IgD-negative memory B cell (primary cell): ENCODE measurements at regions not wholly inside any gene's neighbourhood (a gene's known extent, or its start where the extent isn't known, plus 50 kb on each side); places are given as distances from the start of the nearest gene placed in this dataset.
"Not testable (repeated sequence)": the region's sequence is repeated elsewhere in the genome, so short reads cannot be mapped to it uniquely, and the experiment has no call there.

Source experiments
- H3K27ac Mint-ChIP-seq, 3 donors: one replicate each; pipeline ENCODE4 v1.8.0; 2020 to 2022; ENCODE audit warnings: mild to moderate bottlenecking in 3 of 3, mixed read lengths in 3 of 3, moderate library complexity in 1 of 3
- H3K27me3 Mint-ChIP-seq: one replicate; pipeline ENCODE4 v1.8.0; 2021; ENCODE audit warnings: mixed read lengths
- H3K36me3 Mint-ChIP-seq: one replicate; pipeline ENCODE4 v1.8.0; 2020; ENCODE audit warnings: mild to moderate bottlenecking, mixed read lengths
- H3K4me1 Mint-ChIP-seq, 3 donors: one replicate each; pipeline ENCODE4 v1.8.0; 2020 to 2022; ENCODE audit warnings: mixed read lengths in 3 of 3, mild to moderate bottlenecking in 1 of 3
- H3K4me3 Mint-ChIP-seq, 4 donors: one replicate each; pipeline ENCODE4 v1.8.0; 2020 to 2022; ENCODE audit warnings: mild to moderate bottlenecking in 4 of 4, mixed read lengths in 4 of 4, moderate library complexity in 3 of 4
- H3K9me3 Mint-ChIP-seq, 3 donors: one replicate each; pipeline ENCODE4 v1.8.0; 2020 to 2021; ENCODE audit warnings: mixed read lengths in 3 of 3, mild to moderate bottlenecking in 1 of 3

DNA sequence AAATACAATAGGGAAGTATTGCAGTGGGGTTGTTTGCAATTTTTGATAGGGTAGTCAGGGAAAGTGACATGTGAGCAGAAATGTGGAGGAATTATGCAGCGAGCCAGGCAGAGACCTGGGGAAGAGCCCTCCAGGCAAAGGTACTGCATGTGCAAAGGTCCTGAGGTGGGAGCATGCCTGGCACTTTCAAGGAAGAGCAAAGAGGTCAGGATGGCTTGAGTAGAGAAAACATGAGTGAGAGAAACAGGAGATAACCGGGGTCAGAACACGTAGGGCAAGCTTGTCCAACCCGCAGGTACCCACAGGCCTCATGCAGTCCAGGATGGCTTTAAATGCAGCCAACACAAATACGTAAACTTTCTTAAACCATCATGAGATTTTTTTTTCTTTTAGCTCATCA, 71.0 kb downstream of the COQ2 start:
- H3K4me1 Mint-ChIP-seq, result peaks cover 40 to 82% (median 59%) of the 10 kb centered on the region in 3 donors
- H3K4me3 Mint-ChIP-seq, result peak overlapping the region in 1 of 4 donors; percentile 45
- H3K36me3 Mint-ChIP-seq, result peaks cover 1% of the 10 kb centered on the region
- H3K27ac Mint-ChIP-seq, result peak overlapping the region in 1 of 3 donors; percentile 25
- H3K27me3 Mint-ChIP-seq, result no peaks in the 10 kb centered on the region
- peaks cover 0 to 11% (median 0%) of the 10 kb centered on the region in 3 donors for H3K9me3 Mint-ChIP-seq

DNA sequence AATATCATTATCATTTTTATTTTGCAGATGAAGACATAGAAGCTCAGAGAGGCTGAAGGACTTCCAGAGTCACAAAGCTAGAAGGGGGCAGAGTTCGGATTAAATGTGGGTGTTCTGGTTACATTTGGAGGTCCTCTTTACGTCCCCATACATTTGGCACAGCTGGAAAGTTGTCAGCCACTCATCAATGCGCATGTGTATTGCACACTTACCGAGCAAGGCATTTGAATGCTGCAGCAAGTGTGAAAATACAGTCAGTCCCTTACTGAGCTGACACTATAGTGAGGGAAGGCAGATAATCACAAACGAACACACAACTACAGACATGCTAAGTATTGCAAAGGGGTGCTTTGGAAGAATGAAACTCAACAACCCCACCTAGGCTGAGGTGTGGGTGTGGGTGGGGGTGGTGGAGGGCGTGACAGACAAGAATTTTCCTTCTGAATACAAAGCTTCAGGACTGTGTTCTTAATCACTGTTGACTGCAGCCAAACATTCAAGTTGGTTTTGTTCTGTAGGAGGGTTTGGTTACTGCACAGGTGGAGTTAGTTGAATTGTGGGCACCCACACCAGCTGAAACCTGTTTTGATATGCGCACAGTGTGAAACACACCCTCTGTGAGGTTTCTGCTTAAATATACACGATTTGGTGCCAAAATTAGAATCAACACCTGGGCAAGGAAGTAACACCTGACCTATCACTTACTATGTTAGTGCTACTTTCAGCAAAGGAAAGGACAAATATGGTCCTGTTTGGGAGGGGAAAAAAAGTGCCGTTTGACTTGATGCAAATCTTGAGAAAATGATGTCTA, 72.4 kb downstream of the COQ2 start:
- H3K4me1 Mint-ChIP-seq, result peaks cover 32 to 68% (median 47%) of the 10 kb centered on the region in 3 donors
- peaks cover 0 to 11% (median 0%) of the 10 kb centered on the region in 3 donors for H3K9me3 Mint-ChIP-seq
- peak overlapping the region; percentile 17 to 81 (median 39) for H3K4me3 Mint-ChIP-seq

GRCh38 chr4:83209419-83209818, 75.2 kb downstream of the COQ2 start:
- Mint-ChIP-seq H3K4me1 (peaks cover 28 to 47% (median 38%) of the 10 kb centered on the region in 3 donors), H3K4me3 (peak overlapping the region in 2 of 4 donors; percentile 67 to 87), H3K9me3 (peaks cover 0 to 11% (median 0%) of the 10 kb centered on the region in 3 donors), H3K36me3 (peaks cover 1% of the 10 kb centered on the region), H3K27ac (peak overlapping the region in 1 of 3 donors; percentile 39), H3K27me3 (no peaks in the 10 kb centered on the region)

More for the DNA sequence above, 72.4 kb downstream of the COQ2 start:
- Mint-ChIP-seq H3K27ac (peak overlapping the region in 2 of 3 donors; percentile 44 to 93), H3K27me3 (no peaks in the 10 kb centered on the region), H3K36me3 (peaks cover 1% of the 10 kb centered on the region)

GRCh38 chr4:83208371-83209365, 75.9 kb downstream of the COQ2 start:
- Mint-ChIP-seq H3K4me3 (peak overlapping the region in 3 of 4 donors; percentile 3 to 87 (median 67)), H3K9me3 (peaks cover 0 to 10% (median 0%) of the 10 kb centered on the region in 3 donors), H3K27me3 (no peaks in the 10 kb centered on the region), H3K36me3 (peaks cover 1% of the 10 kb centered on the region), H3K4me1 (peaks cover 28 to 44% (median 36%) of the 10 kb centered on the region in 3 donors), H3K27ac (peak overlapping the region in 1 of 3 donors; percentile 76)

DNA sequence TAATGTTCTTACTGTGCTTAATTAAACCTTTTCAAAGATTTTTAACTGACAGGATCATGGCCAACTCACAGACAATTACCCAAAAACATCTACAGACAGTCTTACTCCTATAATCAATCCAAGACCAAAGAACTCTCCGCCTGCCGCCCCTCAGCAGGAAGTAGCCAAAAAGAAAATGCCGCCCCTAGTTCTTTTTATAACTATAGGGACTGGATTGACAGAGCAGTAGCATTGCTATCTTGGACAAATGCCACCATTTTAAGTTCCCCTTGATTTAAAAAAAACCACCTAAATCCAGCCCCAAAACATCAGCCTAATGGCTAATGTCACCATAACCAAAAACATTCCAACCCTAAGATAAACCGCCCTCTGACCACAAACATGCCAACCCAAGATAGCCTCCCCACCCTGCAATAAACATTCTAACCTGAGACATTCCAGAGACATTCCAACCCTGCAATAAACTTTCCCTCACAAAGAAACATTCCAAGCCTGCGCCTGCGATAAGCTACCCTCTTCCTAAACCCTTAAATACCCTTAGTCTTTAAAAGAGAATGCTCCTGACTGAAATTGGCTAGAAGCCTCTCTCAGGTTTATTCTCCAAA, 77.0 kb downstream of the COQ2 start:
- H3K4me3 Mint-ChIP-seq, result no peak overlapping the region
- H3K9me3 Mint-ChIP-seq, result peaks cover 0 to 6% (median 0%) of the 10 kb centered on the region in 3 donors
- H3K27me3 Mint-ChIP-seq, result no peaks in the 10 kb centered on the region
- no peak overlapping the region for H3K27ac Mint-ChIP-seq
- H3K4me1 Mint-ChIP-seq, result peaks cover 22 to 33% (median 28%) of the 10 kb centered on the region in 3 donors
- H3K36me3 Mint-ChIP-seq, result peaks cover 1% of the 10 kb centered on the region

DNA sequence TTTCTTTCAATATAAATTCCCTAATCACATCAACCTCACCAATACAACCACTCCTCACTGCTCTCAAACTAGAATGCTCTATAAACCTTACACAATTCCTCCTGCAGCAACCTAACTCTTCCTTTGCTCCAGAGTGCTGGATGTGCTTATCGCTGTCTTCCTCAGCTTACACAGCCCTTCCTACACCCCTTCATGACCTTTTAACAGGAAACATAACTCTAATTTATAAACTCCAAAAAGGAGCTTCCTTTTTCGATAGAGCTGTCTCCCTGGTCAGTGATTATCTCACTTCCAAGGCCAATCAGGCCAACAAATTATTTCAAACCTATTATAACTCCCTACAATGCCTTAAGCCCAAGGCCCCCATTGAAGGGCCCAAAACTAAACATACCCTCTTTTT, 78.8 kb downstream of the COQ2 start:
- H3K36me3 Mint-ChIP-seq, result peaks cover under 1% of the 10 kb centered on the region
- H3K27ac Mint-ChIP-seq, result no peak overlapping the region
- no peak overlapping the region for H3K4me3 Mint-ChIP-seq
- peaks cover 0 to 6% (median 2%) of the 10 kb centered on the region in 3 donors for H3K9me3 Mint-ChIP-seq
- no peaks in the 10 kb centered on the region for H3K27me3 Mint-ChIP-seq
- H3K4me1 Mint-ChIP-seq, result peaks cover 13 to 19% (median 18%) of the 10 kb centered on the region in 3 donors

GRCh38 chr4:83204731-83205130, 79.9 kb downstream of the COQ2 start:
- Mint-ChIP-seq H3K27ac (no peak overlapping the region), H3K36me3 (no peaks in the 10 kb centered on the region), H3K4me3 (no peak overlapping the region)

GRCh38 chr4:83201761-83202160, 82.8 kb downstream of the COQ2 start:
- peak overlapping the region in 1 of 3 donors; percentile 25 for H3K27ac Mint-ChIP-seq
- no peaks in the 10 kb centered on the region for H3K27me3 Mint-ChIP-seq
- H3K9me3 Mint-ChIP-seq, result peaks cover 0 to 2% (median 0%) of the 10 kb centered on the region in 3 donors
- peaks cover 12 to 15% (median 13%) of the 10 kb centered on the region in 3 donors for H3K4me1 Mint-ChIP-seq
- no peak overlapping the region for H3K4me3 Mint-ChIP-seq
- H3K36me3 Mint-ChIP-seq, result no peaks in the 10 kb centered on the region

More at GRCh38 chr4:83204731-83205130, 79.9 kb downstream of the COQ2 start:
- Mint-ChIP-seq H3K9me3 (peaks cover 0 to 6% (median 2%) of the 10 kb centered on the region in 3 donors), H3K27me3 (no peaks in the 10 kb centered on the region), H3K4me1 (peaks cover 10 to 13% (median 11%) of the 10 kb centered on the region in 3 donors)

DNA sequence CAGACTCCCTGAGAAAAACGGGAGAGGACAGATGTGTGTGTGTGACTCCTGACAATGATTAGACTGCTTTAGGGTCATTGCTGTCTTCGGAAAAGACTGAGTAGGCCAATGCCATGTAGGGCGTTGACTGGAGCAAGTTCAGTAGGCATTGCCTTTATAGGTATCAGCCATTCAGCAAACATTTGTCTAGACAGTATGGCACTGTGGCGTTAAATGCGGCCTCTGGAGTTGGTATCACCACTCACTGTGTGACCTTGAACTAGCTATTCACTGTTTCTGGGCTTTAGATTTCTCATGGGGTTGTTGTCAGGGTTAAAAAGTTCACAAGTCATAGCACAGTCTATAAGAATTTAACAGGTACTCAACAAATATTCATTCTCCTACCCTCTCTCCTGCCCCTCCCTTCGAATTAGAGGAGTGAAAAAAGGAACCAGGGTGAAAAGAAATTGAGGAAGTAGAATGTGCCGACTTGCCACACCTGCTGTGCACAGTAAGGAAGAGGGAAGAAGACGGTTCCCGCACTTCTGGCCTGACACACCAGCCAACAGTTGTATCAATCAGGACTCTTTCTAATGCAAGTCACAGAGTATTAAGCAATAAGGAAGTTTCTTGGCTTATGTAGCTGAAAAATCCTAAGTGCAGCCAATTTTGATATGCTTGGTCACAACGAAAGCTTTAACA, 83.2 kb upstream of the PLAC8 start:
- Mint-ChIP-seq H3K27ac (peak overlapping the region; percentile 20 to 67 (median 23)), H3K27me3 (no peaks in the 10 kb centered on the region), H3K4me1 (peaks cover 16 to 21% (median 19%) of the 10 kb centered on the region in 3 donors), H3K36me3 (peaks cover 1% of the 10 kb centered on the region), H3K4me3 (peak overlapping the region in 2 of 4 donors; percentile 64 to 75), H3K9me3 (peaks cover 0 to 2% (median 0%) of the 10 kb centered on the region in 3 donors)

- Mint-ChIP-seq H3K27ac (peak overlapping the region in 2 of 3 donors; percentile 20 to 35), H3K9me3 (peaks cover 0 to 2% (median 0%) of the 10 kb centered on the region in 3 donors), H3K27me3 (no peaks in the 10 kb centered on the region), H3K4me1 (peaks cover 14 to 22% (median 19%) of the 10 kb centered on the region in 3 donors), H3K36me3 (peaks cover 1% of the 10 kb centered on the region), H3K4me3 (peak overlapping the region in 1 of 4 donors; percentile 63)
Observed at GRCh38 chr4:83196921-83197320, 82.4 kb upstream of the PLAC8 start.

GRCh38 chr4:83195269-83195668, 80.7 kb upstream of the PLAC8 start:
- Mint-ChIP-seq H3K36me3 (peaks cover 1% of the 10 kb centered on the region), H3K4me3 (no peak overlapping the region), H3K9me3 (no peaks in the 10 kb centered on the region), H3K27ac (no peak overlapping the region), H3K4me1 (peaks cover 21 to 31% (median 25%) of the 10 kb centered on the region in 3 donors), H3K27me3 (no peaks in the 10 kb centered on the region)

DNA sequence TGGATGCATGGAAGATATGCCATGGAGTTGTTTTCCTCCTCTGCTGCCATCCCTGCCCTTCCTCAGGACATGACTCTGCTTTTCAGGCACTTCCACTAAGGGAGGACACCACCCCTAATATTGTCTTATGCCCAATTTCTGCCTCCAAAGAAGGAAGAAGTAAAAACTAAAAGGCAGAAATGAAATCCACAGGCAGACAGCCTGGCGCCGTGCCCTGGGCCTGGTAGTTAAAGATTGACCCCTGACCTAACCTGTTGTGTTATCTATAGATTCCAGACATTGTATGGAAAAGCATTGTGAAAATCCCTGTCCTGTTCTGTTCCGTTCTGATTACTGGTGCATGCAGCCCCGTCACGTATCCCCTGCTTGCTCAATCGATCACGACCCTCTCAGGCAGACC, 80.1 kb upstream of the PLAC8 start:
- H3K4me3 Mint-ChIP-seq, result peak overlapping the region in 1 of 4 donors; percentile 8
- H3K27me3 Mint-ChIP-seq, H3K9me3 Mint-ChIP-seq, H3K27ac Mint-ChIP-seq, H3K36me3 Mint-ChIP-seq: not testable (repeated sequence)
- H3K4me1 Mint-ChIP-seq, result peaks cover 26 to 34% (median 27%) of the 10 kb centered on the region in 3 donors

- peaks cover 1% of the 10 kb centered on the region for H3K36me3 Mint-ChIP-seq
- H3K27me3 Mint-ChIP-seq, result no peaks in the 10 kb centered on the region
- H3K4me3 Mint-ChIP-seq, result no peak overlapping the region
- no peak overlapping the region for H3K27ac Mint-ChIP-seq
- peaks cover 23 to 34% (median 24%) of the 10 kb centered on the region in 3 donors for H3K4me1 Mint-ChIP-seq
- H3K9me3 Mint-ChIP-seq, result no peaks in the 10 kb centered on the region
Observed at GRCh38 chr4:83192634-83193033, 78.1 kb upstream of the PLAC8 start.

- Mint-ChIP-seq H3K4me1 (peaks cover 12 to 25% (median 14%) of the 10 kb centered on the region in 3 donors), H3K36me3 (peaks cover 1% of the 10 kb centered on the region), H3K27me3 (no peaks in the 10 kb centered on the region), H3K27ac (no peak overlapping the region), H3K4me3 (no peak overlapping the region), H3K9me3 (no peaks in the 10 kb centered on the region)
Observed at GRCh38 chr4:83191026-83191425, 76.5 kb upstream of the PLAC8 start.
